H1 (cell line): ENCODE measurements at regions not wholly inside any gene's neighbourhood (a gene's known extent, or its start where the extent isn't known, plus 50 kb on each side); places are given as distances from the start of the nearest gene placed in this dataset.

Experiments
- CTCF ChIA-PET: fragments of 300-600 bp; sonication (Branson Sonifier 250); formaldehyde crosslinking; loops from one replicate; lab custom pipeline; 2021; ENCODE audit not compliant: partially characterized antibody; lab: Charles Lee
- POLR2A ChIA-PET: fragments of 300-600 bp; sonication (Branson Sonifier 250); formaldehyde crosslinking; loops from one replicate; lab custom pipeline; 2021; ENCODE audit warnings: inconsistent platforms; ENCODE audit not compliant: partially characterized antibody; lab: Charles Lee
- DNase-seq, 2 experiments: peaks; one replicate each; pipeline versions ENCODE4 v3.0.0 to v3.0.0-alpha.2; 2010 to 2022; ENCODE audit warnings: low spot score in 2 of 2, low read depth in 1 of 2, mixed read lengths in 1 of 2
- FAIRE-seq: peaks from 2 replicates; lab custom pipeline; 2011; peaks lifted over from hg19 to GRCh38; lab: Jason Lieb, UNC
- H2AFZ ChIP-seq: 2 replicates; pipeline ENCODE4 v1.8.1; 2012; ENCODE audit warnings: low read length, inconsistent platforms
- H2AK5ac ChIP-seq: 2 replicates; pipeline ENCODE4 v1.6.1; 2013; ENCODE audit warnings: low read depth, low read length
- H2BK120ac ChIP-seq: replicated peaks from 2 replicates; pipeline ENCODE3; 2013; ENCODE audit warnings: low read depth, low read length, inconsistent platforms
- H2BK12ac ChIP-seq: 2 replicates; pipeline ENCODE4 v1.6.1; 2013; ENCODE audit warnings: low read depth, low read length
- H2BK15ac ChIP-seq: 2 replicates; pipeline ENCODE4 v1.6.1; 2013; ENCODE audit warnings: low read length
- H2BK20ac ChIP-seq: 2 replicates; pipeline ENCODE4 v1.6.1; 2013; ENCODE audit warnings: low read length
- H2BK5ac ChIP-seq: 2 replicates; pipeline ENCODE4 v1.6.1; 2013; ENCODE audit warnings: low read depth, low read length
- H3K14ac ChIP-seq: 2 replicates; pipeline ENCODE4 v1.6.1; 2013; ENCODE audit warnings: inconsistent platforms; ENCODE audit not compliant: insufficient read length
- H3K18ac ChIP-seq: 2 replicates; pipeline ENCODE4 v1.6.1; 2013; ENCODE audit warnings: low read length; ENCODE audit errors: extremely low read depth
- H3K23ac ChIP-seq: 2 replicates; pipeline ENCODE4 v1.6.1; 2013; ENCODE audit warnings: inconsistent platforms; ENCODE audit not compliant: insufficient read length
- H3K23me2 ChIP-seq: 2 replicates; pipeline ENCODE4 v1.6.1; 2013; ENCODE audit warnings: low read depth, low read length
- H3K27ac ChIP-seq: 2 replicates; pipeline ENCODE4 v1.6.1; 2011; ENCODE audit warnings: low read depth, low read length, inconsistent platforms
- H3K27me3 ChIP-seq, 4 experiments: replicated peaks in 1 of 4; 1 replicate in 1 of 4; 2 replicates in 3 of 4; pipeline versions ENCODE4 v1.6.1 to v1.8.1; 2011 to 2013; ENCODE audit warnings: low read length in 3 of 4, mild to moderate bottlenecking in 3 of 4, inconsistent platforms in 2 of 4, mixed read lengths in 2 of 4, moderate library complexity in 1 of 4; ENCODE audit not compliant: control insufficient read depth in 3 of 4, insufficient read depth in 3 of 4; ENCODE audit errors: extremely low read depth in 1 of 4
- H3K36me3 ChIP-seq, 4 experiments: 2 replicates each; pipeline versions ENCODE4 v1.6.1 to v1.8.1; 2011 to 2013; ENCODE audit warnings: mild to moderate bottlenecking in 4 of 4, low read length in 3 of 4, moderate library complexity in 2 of 4, control low read depth in 1 of 4, inconsistent platforms in 1 of 4; ENCODE audit not compliant: insufficient read depth in 4 of 4, control insufficient read depth in 2 of 4
- H3K4ac ChIP-seq: replicated peaks from 2 replicates; pipeline ENCODE3; 2013; ENCODE audit warnings: low read length, low read depth, mixed read lengths, inconsistent platforms; ENCODE audit not compliant: insufficient read length
- H3K4me1 ChIP-seq, 4 experiments: replicated peaks in 1 of 4; 1 replicate in 1 of 4; 2 replicates in 3 of 4; pipeline versions ENCODE4 v1.6.1 to v1.8.1; 2011 to 2013; ENCODE audit warnings: low read length in 3 of 4, inconsistent platforms in 2 of 4, mixed read lengths in 1 of 4; ENCODE audit not compliant: insufficient read depth in 4 of 4, control insufficient read depth in 3 of 4
- H3K4me2 ChIP-seq, 2 experiments: 2 replicates each; pipeline versions ENCODE4 v1.6.1 to v1.8.1; 2011 to 2013; ENCODE audit warnings: low read depth in 2 of 2, low read length in 2 of 2, control low read depth in 1 of 2, inconsistent platforms in 1 of 2, mild to moderate bottlenecking in 1 of 2; ENCODE audit not compliant: insufficient read depth in 1 of 2
- H3K4me3 ChIP-seq, 4 experiments: fragments of 200-600, 300-600 bp in 1 of 4; sonication (generic), shearing (Covaris generic), sonication (Bioruptor Twin) in 1 of 4; 2 replicates each; pipeline versions ENCODE4 v1.5.1 to v1.8.1; 2011 to 2016; ENCODE audit warnings: low read length in 4 of 4, low read depth in 3 of 4, control low read depth in 2 of 4, inconsistent platforms in 2 of 4, mild to moderate bottlenecking in 2 of 4, mixed read lengths in 1 of 4, moderate library complexity in 1 of 4; ENCODE audit not compliant: insufficient read depth in 2 of 4; ENCODE audit errors: extremely low read depth in 1 of 4
- H3K56ac ChIP-seq: replicated peaks from 2 replicates; pipeline ENCODE3; 2013; ENCODE audit warnings: low read depth, mild to moderate bottlenecking, mixed read lengths, low read length, inconsistent platforms; ENCODE audit not compliant: insufficient read length
- H3K79me1 ChIP-seq: 2 replicates; pipeline ENCODE4 v1.6.1; 2013; ENCODE audit warnings: low read depth, low read length, control low read depth
- H3K79me2 ChIP-seq, 2 experiments: 2 replicates each; pipeline versions ENCODE4 v1.6.1 to v1.8.1; 2012 to 2013; ENCODE audit warnings: low read length in 2 of 2, mild to moderate bottlenecking in 2 of 2, inconsistent platforms in 1 of 2; ENCODE audit not compliant: insufficient read depth in 2 of 2, control insufficient read depth in 1 of 2
- H3K9ac ChIP-seq, 4 experiments: replicated peaks in 1 of 4; 1 replicate in 1 of 4; 2 replicates in 3 of 4; pipeline versions ENCODE4 v1.6.1 to v1.8.1; 2011 to 2013; ENCODE audit warnings: low read depth in 3 of 4, low read length in 3 of 4, control low read depth in 2 of 4, mild to moderate bottlenecking in 2 of 4, moderate library complexity in 2 of 4, inconsistent platforms in 1 of 4; ENCODE audit errors: extremely low read depth in 1 of 4
- H3K9me3 ChIP-seq, 2 experiments: 2 replicates each; pipeline versions ENCODE4 v1.6.1 to v1.8.1; 2012 to 2013; ENCODE audit warnings: mild to moderate bottlenecking in 2 of 2, moderate library complexity in 2 of 2, control low read depth in 1 of 2, inconsistent platforms in 1 of 2, low read depth in 1 of 2, low read length in 1 of 2, mixed read lengths in 1 of 2; ENCODE audit not compliant: insufficient read depth in 2 of 2
- H4K20me1 ChIP-seq, 2 experiments: replicated peaks in 1 of 2; 2 replicates each; pipeline versions ENCODE3 to v1.8.1; 2011 to 2013; ENCODE audit warnings: inconsistent platforms in 2 of 2, low read length in 2 of 2, mild to moderate bottlenecking in 1 of 2; ENCODE audit not compliant: insufficient read depth in 2 of 2, control insufficient read depth in 1 of 2
- H4K5ac ChIP-seq: 2 replicates; pipeline ENCODE4 v1.6.1; 2013; ENCODE audit warnings: low read length, low read depth, mixed read lengths, inconsistent platforms; ENCODE audit not compliant: insufficient read length
- H4K8ac ChIP-seq: 2 replicates; pipeline ENCODE4 v1.8.0; 2013; ENCODE audit warnings: mild to moderate bottlenecking, moderate library complexity, low read length, inconsistent platforms; ENCODE audit not compliant: insufficient read depth; ENCODE audit errors: extremely low read depth
- H4K91ac ChIP-seq: replicated peaks from 2 replicates; pipeline ENCODE3; 2013; ENCODE audit warnings: low read length, mixed read lengths, inconsistent platforms; ENCODE audit not compliant: insufficient read length
- ATF2 ChIP-seq: IDR thresholded peaks from 2 replicates; pipeline ENCODE4 v1.6.1; 2012; ENCODE audit warnings: low read length, inconsistent platforms
- MAFK ChIP-seq: IDR thresholded peaks from 2 replicates; pipeline ENCODE4 v1.6.1; 2012; ENCODE audit warnings: low read depth, mild to moderate bottlenecking, improper control_type of control experiment, low read length
- RAD21 ChIP-seq, 2 experiments: IDR thresholded peaks in 1 of 2; conservative IDR thresholded peaks in 1 of 2; 2 replicates each; pipeline ENCODE4 v1.6.1; 2011; ENCODE audit warnings: low read depth in 2 of 2, low read length in 2 of 2, improper control_type of control experiment in 1 of 2, inconsistent platforms in 1 of 2, mild to moderate bottlenecking in 1 of 2, moderate library complexity in 1 of 2
- SP4 ChIP-seq: IDR thresholded peaks from 2 replicates; pipeline ENCODE4 v1.6.1; 2012; ENCODE audit warnings: low read length, inconsistent platforms
- SUZ12 ChIP-seq: fragments of 200-600 bp; sonication (generic); IDR thresholded peaks from 2 replicates; pipeline ENCODE4 v1.6.1; 2012; ENCODE audit warnings: mild to moderate bottlenecking, inconsistent platforms, low read length, moderate library complexity, mixed read lengths
- WGBS, 2 experiments: shearing (Covaris generic) in 1 of 2; methylation state at CpG; one replicate each; pipeline versions ENCODE4 v1.1.6 to v1.1.7; 2013 to 2015; ENCODE audit warnings: low lambda C conversion rate in 2 of 2, mixed read lengths in 2 of 2, inconsistent platforms in 1 of 2, low coverage in 1 of 2, missing lambda C conversion rate in 1 of 2; ENCODE audit not compliant: insufficient replicate concordance in 2 of 2, insufficient coverage in 1 of 2, insufficient read length in 1 of 2; ENCODE audit errors: extremely low coverage in 1 of 2, missing lambda C conversion rate in 1 of 2; 5-methylcytosine and 5-hydroxymethylcytosine counted together

GRCh38 chr7:13447637-13448036 lies 541.8 kb downstream of the ETV1 start:
- H2BK15ac ChIP-seq = no peak overlapping the region
- H4K5ac ChIP-seq = no peak overlapping the region
- WGBS, 2 experiments = 86% methylated on average over 1 of the region's 1 CpG; no CpG with 5 or more reads in 1 of the 2 experiments
- H3K23ac ChIP-seq = no peak overlapping the region
- H4K20me1 ChIP-seq = no peaks in the 10 kb centered on the region
- H3K9me3 ChIP-seq = no peaks in the 10 kb centered on the region; a peak in 1 of 4 replicates
- no peak for FAIRE-seq
- no peaks in the 10 kb centered on the region for H3K4me1 ChIP-seq
- no peak overlapping the region for H3K4ac ChIP-seq
- H2BK120ac ChIP-seq = no peak overlapping the region
- H3K14ac ChIP-seq = no peak overlapping the region
- no peaks in the 10 kb centered on the region for H3K27me3 ChIP-seq
- no peaks in the 10 kb centered on the region for H3K36me3 ChIP-seq
- no peak overlapping the region for H2BK12ac ChIP-seq
- H2BK20ac ChIP-seq = no peak overlapping the region
- ChIA-PET CTCF (no interaction called here), POLR2A (no interaction called here)
- no peak overlapping the region for H3K4me3 ChIP-seq
- H2AFZ ChIP-seq = no peak overlapping the region
- H2AK5ac ChIP-seq = no peak overlapping the region
- no peak overlapping the region for H3K56ac ChIP-seq
- H2BK5ac ChIP-seq = no peak overlapping the region
- TF ChIP-seq MAFK (no peak), SP4 (no peak), ATF2 (no peak), RAD21 (IDR thresholded peaks at IDR 0.05 in 1 of 2, conservative IDR thresholded peaks at IDR 0.05 in 1 of 2; ENCODE audit: low read depth in 2 of 2, low read length in 2 of 2) (no peak), SUZ12 (no peak)
- no peak overlapping the region for H4K91ac ChIP-seq
- H3K9ac ChIP-seq = no peak overlapping the region
- no peaks in the 10 kb centered on the region for H3K23me2 ChIP-seq
- H3K79me1 ChIP-seq = no peaks in the 10 kb centered on the region
- no peak overlapping the region for H3K4me2 ChIP-seq
- H4K8ac ChIP-seq = no peak overlapping the region
- no peak overlapping the region for H3K18ac ChIP-seq
- no peak overlapping the region for H3K27ac ChIP-seq
- no peaks in the 10 kb centered on the region for H3K79me2 ChIP-seq
- no peak for DNase-seq
